ENCODE measurements at regions not wholly inside any gene's neighbourhood (a gene's known extent, or its start where the extent isn't known, plus 50 kb on each side); places are given as distances from the start of the nearest gene placed in this dataset.
A peak's percentile ranks its signal among the peaks of the same experiment; 100 is the strongest.

GRCh38 chr5:102668220-102668932, 86.7 kb upstream of the PAM start (continued):
- TF ChIP-seq, protein P1, sequence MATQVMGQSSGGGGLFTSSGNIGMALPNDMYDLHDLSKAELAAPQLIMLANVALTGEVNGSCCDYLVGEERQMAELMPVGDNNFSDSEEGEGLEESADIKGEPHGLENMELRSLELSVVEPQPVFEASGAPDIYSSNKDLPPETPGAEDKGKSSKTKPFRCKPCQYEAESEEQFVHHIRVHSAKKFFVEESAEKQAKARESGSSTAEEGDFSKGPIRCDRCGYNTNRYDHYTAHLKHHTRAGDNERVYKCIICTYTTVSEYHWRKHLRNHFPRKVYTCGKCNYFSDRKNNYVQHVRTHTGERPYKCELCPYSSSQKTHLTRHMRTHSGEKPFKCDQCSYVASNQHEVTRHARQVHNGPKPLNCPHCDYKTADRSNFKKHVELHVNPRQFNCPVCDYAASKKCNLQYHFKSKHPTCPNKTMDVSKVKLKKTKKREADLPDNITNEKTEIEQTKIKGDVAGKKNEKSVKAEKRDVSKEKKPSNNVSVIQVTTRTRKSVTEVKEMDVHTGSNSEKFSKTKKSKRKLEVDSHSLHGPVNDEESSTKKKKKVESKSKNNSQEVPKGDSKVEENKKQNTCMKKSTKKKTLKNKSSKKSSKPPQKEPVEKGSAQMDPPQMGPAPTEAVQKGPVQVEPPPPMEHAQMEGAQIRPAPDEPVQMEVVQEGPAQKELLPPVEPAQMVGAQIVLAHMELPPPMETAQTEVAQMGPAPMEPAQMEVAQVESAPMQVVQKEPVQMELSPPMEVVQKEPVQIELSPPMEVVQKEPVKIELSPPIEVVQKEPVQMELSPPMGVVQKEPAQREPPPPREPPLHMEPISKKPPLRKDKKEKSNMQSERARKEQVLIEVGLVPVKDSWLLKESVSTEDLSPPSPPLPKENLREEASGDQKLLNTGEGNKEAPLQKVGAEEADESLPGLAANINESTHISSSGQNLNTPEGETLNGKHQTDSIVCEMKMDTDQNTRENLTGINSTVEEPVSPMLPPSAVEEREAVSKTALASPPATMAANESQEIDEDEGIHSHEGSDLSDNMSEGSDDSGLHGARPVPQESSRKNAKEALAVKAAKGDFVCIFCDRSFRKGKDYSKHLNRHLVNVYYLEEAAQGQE (IDR thresholded peaks at IDR 0.05): no peak

- Histone ChIP-seq H3K4me3 (no peak overlapping the region), H3K27ac (no peak overlapping the region), H3K9me3 (no peaks in the 10 kb centered on the region), H3K4me1 (no peaks in the 10 kb centered on the region), H3K4me2 (peak overlapping the region; percentile 18; the same call in 1 of the 3 replicates)
- POLR2A ChIA-PET: no interaction called here
- ATAC-seq (peak in 1 of 2 experiments; percentile 89; a peak in 4 of 6 replicates), DNase-seq (ENCODE audit: low read depth in 1 of 2, low spot score in 1 of 2) (peak; percentile 39), FAIRE-seq (no peak)
- no peak for TF ChIP-seq FOSB (CRISPR knock-in tag; IDR thresholded peaks at IDR 0.05)
- no peak for TF ChIP-seq KDM5A (IDR thresholded peaks at IDR 0.05)
- no peak for TF ChIP-seq POLR2A (IDR thresholded peaks at IDR 0.05; ENCODE audit: low read length)
- no peak for TF ChIP-seq MYC (IDR thresholded peaks at IDR 0.05; ENCODE audit: borderline replicate concordance, low read length)
- TF ChIP-seq TP53 (CRISPR knock-in tag; IDR thresholded peaks at IDR 0.05): no peak
- no peak for TF ChIP-seq CBX8 (IDR thresholded peaks at IDR 0.05)
- no peak for TF ChIP-seq MAFK (IDR thresholded peaks at IDR 0.05; ENCODE audit: partially characterized antibody)
- no peak for TF ChIP-seq JUNB (IDR thresholded peaks at IDR 0.05)
- TF ChIP-seq, protein P2, sequence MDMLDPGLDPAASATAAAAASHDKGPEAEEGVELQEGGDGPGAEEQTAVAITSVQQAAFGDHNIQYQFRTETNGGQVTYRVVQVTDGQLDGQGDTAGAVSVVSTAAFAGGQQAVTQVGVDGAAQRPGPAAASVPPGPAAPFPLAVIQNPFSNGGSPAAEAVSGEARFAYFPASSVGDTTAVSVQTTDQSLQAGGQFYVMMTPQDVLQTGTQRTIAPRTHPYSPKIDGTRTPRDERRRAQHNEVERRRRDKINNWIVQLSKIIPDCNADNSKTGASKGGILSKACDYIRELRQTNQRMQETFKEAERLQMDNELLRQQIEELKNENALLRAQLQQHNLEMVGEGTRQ (IDR thresholded peaks at IDR 0.05): no peak
- peak in 1 of 2 experiments; percentile 32; a peak in 2 of 5 replicates for TF ChIP-seq RAD21 (conservative IDR thresholded peaks at IDR 0.05 in 1 of 2, IDR thresholded peaks at IDR 0.05 in 1 of 2)
- no peak for TF ChIP-seq CEBPB (IDR thresholded peaks at IDR 0.05)
- no peak for TF ChIP-seq JUN (IDR thresholded peaks at IDR 0.05)
- TF ChIP-seq EHF (CRISPR knock-in tag; IDR thresholded peaks at IDR 0.05): no peak
- TF ChIP-seq FOSL2 (IDR thresholded peaks at IDR 0.05): no peak
- TF ChIP-seq FOSL2 (CRISPR knock-in tag; IDR thresholded peaks at IDR 0.05): no peak
- peak; percentile 51 for TF ChIP-seq CTCF (IDR thresholded peaks at IDR 0.05)
- TF ChIP-seq, protein P3, sequence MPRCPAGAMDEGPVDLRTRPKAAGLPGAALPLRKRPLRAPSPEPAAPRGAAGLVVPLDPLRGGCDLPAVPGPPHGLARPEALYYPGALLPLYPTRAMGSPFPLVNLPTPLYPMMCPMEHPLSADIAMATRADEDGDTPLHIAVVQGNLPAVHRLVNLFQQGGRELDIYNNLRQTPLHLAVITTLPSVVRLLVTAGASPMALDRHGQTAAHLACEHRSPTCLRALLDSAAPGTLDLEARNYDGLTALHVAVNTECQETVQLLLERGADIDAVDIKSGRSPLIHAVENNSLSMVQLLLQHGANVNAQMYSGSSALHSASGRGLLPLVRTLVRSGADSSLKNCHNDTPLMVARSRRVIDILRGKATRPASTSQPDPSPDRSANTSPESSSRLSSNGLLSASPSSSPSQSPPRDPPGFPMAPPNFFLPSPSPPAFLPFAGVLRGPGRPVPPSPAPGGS (IDR thresholded peaks at IDR 0.05): no peak
- no peak for TF ChIP-seq ZC3H11A (IDR thresholded peaks at IDR 0.05)
- no peak for TF ChIP-seq EP300 (IDR thresholded peaks at IDR 0.05)
- TF ChIP-seq, protein P4, sequence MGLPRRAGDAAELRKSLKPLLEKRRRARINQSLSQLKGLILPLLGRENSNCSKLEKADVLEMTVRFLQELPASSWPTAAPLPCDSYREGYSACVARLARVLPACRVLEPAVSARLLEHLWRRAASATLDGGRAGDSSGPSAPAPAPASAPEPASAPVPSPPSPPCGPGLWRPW (IDR thresholded peaks at IDR 0.05): no peak
- 0 out of 3 replicates have a peak, but pooled peaks have one; percentile 30 for TF ChIP-seq SMC3 (IDR thresholded peaks at IDR 0.05)
- TF ChIP-seq, protein P1 (IDR thresholded peaks at IDR 0.05): no peak
- no peak for TF ChIP-seq ZNF302 (CRISPR knock-in tag; IDR thresholded peaks at IDR 0.05)
- no peak for TF ChIP-seq NR3C1 (IDR thresholded peaks at IDR 0.05)
- CTCF ChIA-PET: no interaction called here
- WGBS (ENCODE audit: missing lambda C conversion rate): 25% methylated on average over 9 of the region's 9 CpGs
These were observed 84.8 kb upstream of the PAM start for GRCh38 chr5:102670224-102670836.
